Suprapubic skin (tissue), 4 donors: ENCODE measurements at regions not wholly inside any gene's neighbourhood (a gene's known extent, or its start where the extent isn't known, plus 50 kb on each side); places are given as distances from the start of the nearest gene placed in this dataset.

ENCODE experiments used
- DNase-seq, 2 donors: peaks; one replicate each; pipeline ENCODE4 v3.0.0-alpha.2; 2019; ENCODE audit warnings: low spot score in 2 of 2
- H3K27ac ChIP-seq: fragments of 200-600 bp; sonication (generic); one replicate; pipeline ENCODE4 v1.5.1; 2019
- H3K27me3 ChIP-seq: fragments of 200-600 bp; sonication (generic); one replicate; pipeline ENCODE4 v1.5.1; 2019
- H3K36me3 ChIP-seq: fragments of 200-600 bp; sonication (generic); one replicate; pipeline ENCODE4 v1.5.1; 2019
- H3K4me1 ChIP-seq: fragments of 200-600 bp; sonication (generic); one replicate; pipeline ENCODE4 v1.5.1; 2019
- H3K4me3 ChIP-seq: fragments of 200-600 bp; sonication (generic); one replicate; pipeline ENCODE4 v1.5.1; 2019; ENCODE audit warnings: mild to moderate bottlenecking
- H3K9me3 ChIP-seq: fragments of 200-600 bp; sonication (generic); one replicate; pipeline ENCODE4 v1.5.1; 2019
- EP300 ChIP-seq: sonication (generic); formaldehyde crosslinking; IDR thresholded peaks from one replicate; pipeline ENCODE4 v1.6.1; 2017; ENCODE audit warnings: antibody characterized with exemption
- POLR2A ChIP-seq, 2 donors: fragments of 450-650 bp; IDR thresholded peaks; one replicate each; pipeline ENCODE4 v1.6.1; 2017; ENCODE audit warnings: antibody characterized with exemption in 2 of 2, mild to moderate bottlenecking in 2 of 2, moderate library complexity in 2 of 2
- POLR2AphosphoS5 ChIP-seq, 3 donors: sonication (generic); formaldehyde crosslinking; IDR thresholded peaks; one replicate each; pipeline ENCODE4 v1.6.1; 2017; ENCODE audit warnings: antibody characterized with exemption in 3 of 3
- WGBS: methylation state at CpG from one replicate; pipeline ENCODE4 v1.1.5; 2018; 5-methylcytosine and 5-hydroxymethylcytosine counted together
- TF ChIP-seq, protein P1 (sequence below), 2 donors: fragments of 200-600 bp in 1 of 2; fragments of 450-650 bp in 1 of 2; sonication (generic) in 1 of 2; IDR thresholded peaks; one replicate each; pipeline ENCODE4 v1.5.1; 2016 to 2019; ENCODE audit warnings: antibody characterized with exemption in 2 of 2, mild to moderate bottlenecking in 1 of 2, moderate library complexity in 1 of 2

DNA sequence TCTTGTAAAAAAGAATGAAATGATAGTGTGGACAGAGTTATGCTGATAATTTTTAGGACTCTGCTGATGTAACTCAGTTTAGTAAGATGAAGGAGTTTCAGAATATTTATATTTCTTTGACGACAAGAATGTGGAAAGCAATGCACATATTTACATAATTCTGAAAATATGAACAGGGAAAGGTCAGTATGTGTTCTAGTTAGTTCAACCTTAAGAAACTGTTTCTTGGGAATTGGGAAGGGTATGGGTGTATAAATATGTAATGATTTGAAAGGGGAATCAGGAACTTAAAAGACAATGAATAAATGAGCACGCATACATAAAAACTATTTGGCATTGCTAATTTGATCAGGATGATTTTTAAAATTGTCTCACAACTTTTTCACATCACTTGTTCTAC, 1226.1 kb downstream of the SI start:
- H3K36me3 ChIP-seq, result no peaks in the 10 kb centered on the region
- TF ChIP-seq POLR2A (IDR thresholded peaks at IDR 0.05), result no peak
- TF ChIP-seq POLR2AphosphoS5 (IDR thresholded peaks at IDR 0.05), result no peak
- TF ChIP-seq, protein P1, sequence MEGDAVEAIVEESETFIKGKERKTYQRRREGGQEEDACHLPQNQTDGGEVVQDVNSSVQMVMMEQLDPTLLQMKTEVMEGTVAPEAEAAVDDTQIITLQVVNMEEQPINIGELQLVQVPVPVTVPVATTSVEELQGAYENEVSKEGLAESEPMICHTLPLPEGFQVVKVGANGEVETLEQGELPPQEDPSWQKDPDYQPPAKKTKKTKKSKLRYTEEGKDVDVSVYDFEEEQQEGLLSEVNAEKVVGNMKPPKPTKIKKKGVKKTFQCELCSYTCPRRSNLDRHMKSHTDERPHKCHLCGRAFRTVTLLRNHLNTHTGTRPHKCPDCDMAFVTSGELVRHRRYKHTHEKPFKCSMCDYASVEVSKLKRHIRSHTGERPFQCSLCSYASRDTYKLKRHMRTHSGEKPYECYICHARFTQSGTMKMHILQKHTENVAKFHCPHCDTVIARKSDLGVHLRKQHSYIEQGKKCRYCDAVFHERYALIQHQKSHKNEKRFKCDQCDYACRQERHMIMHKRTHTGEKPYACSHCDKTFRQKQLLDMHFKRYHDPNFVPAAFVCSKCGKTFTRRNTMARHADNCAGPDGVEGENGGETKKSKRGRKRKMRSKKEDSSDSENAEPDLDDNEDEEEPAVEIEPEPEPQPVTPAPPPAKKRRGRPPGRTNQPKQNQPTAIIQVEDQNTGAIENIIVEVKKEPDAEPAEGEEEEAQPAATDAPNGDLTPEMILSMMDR (IDR thresholded peaks at IDR 0.05), result no peak
- no peak for TF ChIP-seq EP300
- no peaks in the 10 kb centered on the region for H3K27me3 ChIP-seq

DNA sequence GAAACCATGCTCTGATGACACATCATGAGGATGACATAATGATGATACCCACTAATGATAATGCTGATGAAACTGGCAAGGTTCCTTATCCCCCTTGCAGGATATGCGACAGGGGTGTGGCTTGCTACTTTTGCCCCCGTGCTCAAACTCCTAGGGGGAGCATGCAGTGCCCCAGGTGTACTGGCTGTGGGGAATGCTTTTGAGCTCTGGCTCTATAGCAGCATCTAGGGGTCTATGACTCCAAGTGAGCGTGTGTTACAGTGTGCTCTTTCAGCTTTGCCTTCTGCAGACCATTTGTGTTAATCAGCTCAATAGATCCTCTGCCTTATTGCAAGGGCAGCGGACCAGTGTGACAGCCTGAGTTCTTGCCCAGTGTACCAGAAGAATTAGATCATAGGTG, 1239.5 kb downstream of the SI start:
- no peak overlapping the region for H3K27ac ChIP-seq
- no peaks in the 10 kb centered on the region for H3K9me3 ChIP-seq
- 69% methylated on average over 4 of the region's 4 CpGs for WGBS
- H3K36me3 ChIP-seq, result no peaks in the 10 kb centered on the region
- TF ChIP-seq EP300 (no peak), POLR2AphosphoS5 (IDR thresholded peaks at IDR 0.05) (no peak), POLR2A (IDR thresholded peaks at IDR 0.05) (no peak)
- TF ChIP-seq, protein P1 (IDR thresholded peaks at IDR 0.05), result no peak
- DNase-seq, result no peak
- no peaks in the 10 kb centered on the region for H3K4me1 ChIP-seq
- H3K4me3 ChIP-seq, result no peak overlapping the region
- no peaks in the 10 kb centered on the region for H3K27me3 ChIP-seq

More for the DNA sequence above, 1226.1 kb downstream of the SI start:
- no peak overlapping the region for H3K27ac ChIP-seq
- no peaks in the 10 kb centered on the region for H3K4me1 ChIP-seq
- 59% methylated on average over 2 of the region's 2 CpGs for WGBS
- H3K4me3 ChIP-seq, result no peak overlapping the region
- no peak for DNase-seq
- peaks cover 6% of the 10 kb centered on the region for H3K9me3 ChIP-seq

DNA sequence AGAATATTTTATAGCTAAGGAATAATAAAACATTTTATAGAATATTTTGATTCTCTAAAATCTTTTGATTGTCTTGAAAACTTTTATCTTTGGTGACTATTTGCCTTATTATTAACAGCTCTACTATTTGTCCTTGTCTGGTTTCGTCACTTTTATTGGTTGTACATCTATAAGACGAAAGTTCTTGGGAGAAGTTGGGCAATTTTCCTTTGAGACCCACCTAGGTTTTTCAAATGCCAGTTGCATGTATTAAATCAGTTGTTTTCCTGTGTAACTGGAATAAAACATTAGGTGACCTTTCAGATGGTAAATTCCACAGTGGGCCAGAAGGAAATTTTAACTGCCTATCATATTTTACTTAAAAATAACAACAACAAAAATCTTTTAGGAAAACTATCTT, 1245.7 kb downstream of the SI start:
- TF ChIP-seq POLR2A (IDR thresholded peaks at IDR 0.05), result no peak
- no peak for TF ChIP-seq EP300
- TF ChIP-seq, protein P1 (IDR thresholded peaks at IDR 0.05), result no peak
- TF ChIP-seq POLR2AphosphoS5 (IDR thresholded peaks at IDR 0.05), result no peak
- Histone ChIP-seq H3K4me3 (no peak overlapping the region), H3K27ac (no peak overlapping the region), H3K9me3 (no peaks in the 10 kb centered on the region), H3K27me3 (no peaks in the 10 kb centered on the region), H3K4me1 (no peaks in the 10 kb centered on the region), H3K36me3 (no peaks in the 10 kb centered on the region)
- 73% methylated on average over 2 of the region's 2 CpGs for WGBS
- DNase-seq, result no peak

DNA sequence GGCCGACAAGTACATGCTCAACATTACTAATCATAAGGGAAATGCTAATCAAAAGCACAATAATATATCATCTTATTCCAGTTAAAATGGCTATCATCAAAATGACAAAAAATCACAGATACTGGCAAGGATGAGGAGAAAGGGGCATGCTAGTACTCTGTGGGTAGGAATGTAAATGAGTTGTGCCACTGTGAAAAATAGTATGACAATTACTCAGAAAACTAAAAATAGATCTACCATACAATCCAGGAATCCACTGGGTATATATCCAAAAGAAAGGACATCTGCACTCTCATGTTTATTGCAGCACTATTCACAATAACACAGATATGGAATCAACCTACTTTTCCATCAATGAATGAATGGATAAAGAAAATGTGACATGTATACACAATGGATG, 1256.5 kb downstream of the SI start:
- no peaks in the 10 kb centered on the region for H3K36me3 ChIP-seq
- no peak overlapping the region for H3K4me3 ChIP-seq
- TF ChIP-seq, protein P1 (IDR thresholded peaks at IDR 0.05), result no peak
- TF ChIP-seq POLR2AphosphoS5 (IDR thresholded peaks at IDR 0.05) (no peak), POLR2A (IDR thresholded peaks at IDR 0.05) (no peak), EP300 (no peak)
- no peaks in the 10 kb centered on the region for H3K27me3 ChIP-seq
- no peak for DNase-seq
- no peaks in the 10 kb centered on the region for H3K4me1 ChIP-seq
- no peaks in the 10 kb centered on the region for H3K9me3 ChIP-seq
- 93% methylated on average over 1 of the region's 1 CpG for WGBS
- no peak overlapping the region for H3K27ac ChIP-seq

DNA sequence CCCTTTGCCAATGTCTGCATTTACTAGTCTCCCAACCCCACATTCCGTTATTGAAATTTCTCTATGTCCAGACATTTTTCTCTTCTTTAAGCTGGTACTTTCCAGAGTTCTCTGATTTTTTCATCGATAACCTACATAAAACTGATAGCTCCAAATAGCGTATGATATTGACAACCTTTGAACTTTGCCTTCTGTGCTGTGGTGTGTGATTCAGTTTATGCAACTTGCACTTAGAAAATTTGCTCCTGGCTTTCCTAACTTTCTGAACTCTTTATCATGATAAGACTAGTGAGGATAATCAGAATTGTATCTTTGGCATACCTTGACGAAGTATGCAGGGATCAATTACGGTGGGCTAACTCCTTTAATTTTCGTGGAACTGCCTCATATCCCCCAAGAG, 1261.3 kb downstream of the SI start:
- 93% methylated on average over 6 of the region's 6 CpGs for WGBS
- H3K9me3 ChIP-seq, result peaks cover 6% of the 10 kb centered on the region
- H3K4me1 ChIP-seq, result no peaks in the 10 kb centered on the region
- TF ChIP-seq POLR2AphosphoS5 (IDR thresholded peaks at IDR 0.05) (no peak), POLR2A (IDR thresholded peaks at IDR 0.05) (no peak), EP300 (no peak)
- TF ChIP-seq, protein P1 (IDR thresholded peaks at IDR 0.05), result no peak
- no peaks in the 10 kb centered on the region for H3K27me3 ChIP-seq
- no peaks in the 10 kb centered on the region for H3K36me3 ChIP-seq
- no peak overlapping the region for H3K27ac ChIP-seq
- no peak for DNase-seq
- H3K4me3 ChIP-seq, result no peak overlapping the region
